ENCODE measurements at regions not wholly inside any gene's neighbourhood (a gene's known extent, or its start where the extent isn't known, plus 50 kb on each side); places are given as distances from the start of the nearest gene placed in this dataset.

DNA sequence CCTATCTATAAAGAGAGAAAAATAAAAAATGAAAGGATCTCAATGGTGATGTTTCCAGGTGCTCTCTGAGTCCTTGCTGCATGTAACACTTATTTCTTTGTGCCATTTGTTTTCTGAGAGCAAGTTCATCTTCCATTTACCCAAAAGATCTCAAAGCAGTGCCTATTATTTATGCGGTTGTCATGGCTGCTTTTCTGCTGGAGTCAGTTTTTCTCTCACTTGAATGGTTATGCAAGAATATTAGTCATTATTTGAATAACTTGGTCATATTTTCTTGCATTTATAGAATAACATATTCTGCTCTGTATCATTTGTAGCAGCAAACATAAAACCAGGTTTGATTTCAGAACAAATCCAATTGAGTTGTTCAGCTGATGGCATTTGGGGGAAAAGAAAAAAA is 141.8 kb upstream of the G2E3 start:
- Histone ChIP-seq H3K27me3 (ENCODE audit: control insufficient read depth in 1 of 2, insufficient read depth in 2 of 2, low read length in 1 of 2) (no peaks in the 10 kb centered on the region), H3K4me1 (ENCODE audit: control insufficient read depth in 1 of 2, insufficient read depth in 2 of 2, low read length in 2 of 2) (no peaks in the 10 kb centered on the region), H3K9me3 (ENCODE audit: control insufficient read depth, low read length) (no peaks in the 10 kb centered on the region), H3K4me3 (ENCODE audit: low read length in 2 of 2) (no peak overlapping the region), H3K36me3 (ENCODE audit: control insufficient read depth in 1 of 2, insufficient read depth in 2 of 2, low read length in 1 of 2) (no peaks in the 10 kb centered on the region), H3K27ac (ENCODE audit: low read depth in 1 of 2, low read length in 2 of 2) (no peak overlapping the region)
- intact Hi-C loops (cut with DNase I): no loop called here
- WGBS, 2 donors: 91 to 93% methylated on average over 1 of the region's 1 CpG
- DNase-seq (no peak), ATAC-seq (ENCODE audit: low FRiP score) (no peak)

DNA sequence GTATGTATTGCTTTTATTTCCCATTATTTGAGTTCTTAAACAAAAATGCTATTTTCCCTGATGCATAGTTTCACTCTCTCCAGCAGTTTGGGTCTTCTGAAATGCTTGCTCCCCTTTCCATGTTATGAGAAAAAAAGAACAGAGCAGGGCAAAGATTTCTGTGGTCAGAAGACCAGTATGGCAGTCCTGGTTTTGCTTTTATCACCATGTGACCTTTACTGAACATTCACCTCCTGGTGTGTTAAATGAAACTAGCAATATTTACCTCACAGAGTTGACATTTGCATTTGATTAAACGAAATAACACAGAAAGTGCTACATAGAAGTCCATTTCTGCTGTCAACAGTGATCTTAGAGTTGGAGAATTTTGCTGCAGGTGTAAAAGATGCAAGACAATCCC is 141.0 kb upstream of the G2E3 start:
- WGBS, 2 donors: 62 to 67% methylated on average over 1 of the region's 1 CpG
- H3K4me1 ChIP-seq (ENCODE audit: control insufficient read depth in 1 of 2, insufficient read depth in 2 of 2, low read length in 2 of 2): no peaks in the 10 kb centered on the region
- no peaks in the 10 kb centered on the region for H3K27me3 ChIP-seq (ENCODE audit: control insufficient read depth in 1 of 2, insufficient read depth in 2 of 2, low read length in 1 of 2)
- no peaks in the 10 kb centered on the region for H3K36me3 ChIP-seq (ENCODE audit: control insufficient read depth in 1 of 2, insufficient read depth in 2 of 2, low read length in 1 of 2)
- no peak overlapping the region for H3K27ac ChIP-seq (ENCODE audit: low read depth in 1 of 2, low read length in 2 of 2)
- H3K4me3 ChIP-seq (ENCODE audit: low read length in 2 of 2): no peak overlapping the region
- DNase-seq (no peak), ATAC-seq (ENCODE audit: low FRiP score) (no peak)
- intact Hi-C loops (cut with DNase I): no loop called here
- H3K9me3 ChIP-seq (ENCODE audit: control insufficient read depth, low read length): no peaks in the 10 kb centered on the region

DNA sequence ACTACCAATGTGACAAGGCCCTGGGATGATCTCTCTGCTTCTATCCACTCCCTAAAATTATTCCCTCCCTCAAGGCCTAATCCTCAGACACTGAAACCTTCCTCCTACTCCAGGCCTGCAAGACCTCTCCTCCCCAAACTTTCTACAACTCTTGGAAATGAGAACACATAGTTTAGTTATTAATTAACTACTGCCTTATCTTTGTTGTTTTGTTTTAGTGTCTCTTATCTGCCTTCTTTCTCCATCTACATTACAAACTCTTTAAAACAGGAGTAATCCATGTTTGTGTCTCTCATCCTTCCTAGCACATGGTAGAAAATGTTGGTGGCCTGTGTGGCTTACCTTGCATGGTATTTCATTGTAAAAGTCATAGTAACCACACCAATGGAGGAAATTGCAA is 139.9 kb upstream of the G2E3 start:
- H3K4me1 ChIP-seq (ENCODE audit: control insufficient read depth in 1 of 2, insufficient read depth in 2 of 2, low read length in 2 of 2): no peaks in the 10 kb centered on the region
- H3K36me3 ChIP-seq (ENCODE audit: control insufficient read depth in 1 of 2, insufficient read depth in 2 of 2, low read length in 1 of 2): no peaks in the 10 kb centered on the region
- no peaks in the 10 kb centered on the region for H3K9me3 ChIP-seq (ENCODE audit: control insufficient read depth, low read length)
- intact Hi-C loops (cut with DNase I): no loop called here
- no peak for ATAC-seq (ENCODE audit: low FRiP score)
- no peak for DNase-seq
- no peak overlapping the region for H3K4me3 ChIP-seq (ENCODE audit: low read length in 2 of 2)
- H3K27me3 ChIP-seq (ENCODE audit: control insufficient read depth in 1 of 2, insufficient read depth in 2 of 2, low read length in 1 of 2): no peaks in the 10 kb centered on the region
- H3K27ac ChIP-seq (ENCODE audit: low read depth in 1 of 2, low read length in 2 of 2): no peak overlapping the region

DNA sequence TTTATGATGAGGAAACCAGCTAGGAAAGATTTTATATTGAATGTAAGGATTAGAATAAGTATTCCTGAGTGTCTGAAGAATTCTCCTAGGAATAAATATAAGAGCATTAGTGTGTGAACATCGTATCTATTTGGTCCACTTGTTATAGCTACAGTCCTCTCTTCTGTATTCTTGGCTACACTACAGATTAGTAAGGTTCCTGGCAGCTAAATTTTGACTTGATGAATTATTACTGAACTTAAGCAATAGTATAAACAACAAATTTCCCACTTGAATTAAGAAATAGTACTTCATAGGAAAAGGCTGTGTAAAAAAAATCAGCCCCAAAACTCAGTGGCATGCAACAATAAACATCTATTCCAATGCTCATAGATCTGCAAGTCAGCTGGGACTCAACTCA is 138.4 kb upstream of the G2E3 start:
- Histone ChIP-seq H3K4me1 (ENCODE audit: control insufficient read depth in 1 of 2, insufficient read depth in 2 of 2, low read length in 2 of 2) (no peaks in the 10 kb centered on the region), H3K27me3 (ENCODE audit: control insufficient read depth in 1 of 2, insufficient read depth in 2 of 2, low read length in 1 of 2) (no peaks in the 10 kb centered on the region), H3K9me3 (ENCODE audit: control insufficient read depth, low read length) (no peaks in the 10 kb centered on the region), H3K4me3 (ENCODE audit: low read length in 2 of 2) (no peak overlapping the region), H3K27ac (ENCODE audit: low read depth in 1 of 2, low read length in 2 of 2) (no peak overlapping the region), H3K36me3 (ENCODE audit: control insufficient read depth in 1 of 2, insufficient read depth in 2 of 2, low read length in 1 of 2) (no peaks in the 10 kb centered on the region)
- WGBS, 2 donors: 0 to 3% methylated on average over 1 of the region's 1 CpG
- intact Hi-C loops (cut with DNase I): no loop called here
- ATAC-seq (ENCODE audit: low FRiP score) (no peak), DNase-seq (no peak)

DNA sequence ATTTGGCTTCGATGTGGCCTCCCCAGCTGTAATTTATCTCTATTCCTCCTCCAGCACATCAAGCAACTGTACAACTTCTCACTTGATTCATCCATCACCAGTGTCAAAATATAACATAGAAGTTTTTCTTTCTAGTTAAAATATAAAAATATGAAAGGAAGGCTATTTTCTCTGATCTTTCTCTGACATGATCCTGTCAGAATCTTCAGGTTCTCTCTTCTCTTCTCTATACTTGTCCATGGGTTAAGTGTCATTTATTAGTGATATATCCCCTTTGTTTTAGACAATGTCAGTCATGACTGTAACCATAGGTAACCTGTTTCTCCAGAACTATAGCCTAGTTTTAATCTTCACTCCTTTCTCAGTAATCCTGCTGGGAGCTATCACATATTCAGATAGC is 132.5 kb upstream of the G2E3 start:
- WGBS, 2 donors: 58 to 72% methylated on average over 1 of the region's 1 CpG
- ATAC-seq (ENCODE audit: low FRiP score): no peak
- no peak overlapping the region for H3K27ac ChIP-seq (ENCODE audit: low read depth in 1 of 2, low read length in 2 of 2)

DNA sequence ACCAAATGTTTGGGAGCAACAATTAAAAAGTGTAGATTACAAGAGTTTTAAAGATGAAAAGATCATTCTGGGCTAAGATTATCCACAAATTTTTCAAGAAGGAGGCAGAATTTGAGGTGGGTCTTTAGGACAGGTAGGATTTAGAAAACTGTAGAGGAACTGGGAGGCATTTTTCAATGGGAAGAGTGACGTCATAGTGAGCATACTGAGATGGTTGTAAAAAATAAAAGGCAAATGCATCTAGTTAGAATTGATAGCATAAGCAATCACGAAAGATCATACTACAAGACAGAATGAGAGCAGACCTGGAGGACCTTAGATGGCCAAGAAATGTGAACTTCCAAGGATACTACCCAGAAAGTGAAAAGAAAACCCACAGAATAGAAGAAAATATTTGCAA is 131.6 kb upstream of the G2E3 start:
- intact Hi-C loops (cut with DNase I): no loop called here
- Histone ChIP-seq H3K4me1 (ENCODE audit: control insufficient read depth in 1 of 2, insufficient read depth in 2 of 2, low read length in 2 of 2) (no peaks in the 10 kb centered on the region), H3K4me3 (ENCODE audit: low read length in 2 of 2) (no peak overlapping the region), H3K27ac (ENCODE audit: low read depth in 1 of 2, low read length in 2 of 2) (no peak overlapping the region), H3K36me3 (ENCODE audit: control insufficient read depth in 1 of 2, insufficient read depth in 2 of 2, low read length in 1 of 2) (no peaks in the 10 kb centered on the region), H3K9me3 (ENCODE audit: control insufficient read depth, low read length) (no peaks in the 10 kb centered on the region), H3K27me3 (ENCODE audit: control insufficient read depth in 1 of 2, insufficient read depth in 2 of 2, low read length in 1 of 2) (peaks cover 0 to 2% of the 10 kb centered on the region in 2 donors)
- no peak for ATAC-seq (ENCODE audit: low FRiP score)
- no peak for DNase-seq
- 70% methylated on average over 2 of the region's 2 CpGs for WGBS, 2 donors

More for the DNA sequence above, 132.5 kb upstream of the G2E3 start:
- no peaks in the 10 kb centered on the region for H3K9me3 ChIP-seq (ENCODE audit: control insufficient read depth, low read length)
- no peaks in the 10 kb centered on the region for H3K36me3 ChIP-seq (ENCODE audit: control insufficient read depth in 1 of 2, insufficient read depth in 2 of 2, low read length in 1 of 2)
- no peak for DNase-seq
- intact Hi-C loops (cut with DNase I): no loop called here
- H3K4me3 ChIP-seq (ENCODE audit: low read length in 2 of 2): no peak overlapping the region
- H3K4me1 ChIP-seq (ENCODE audit: control insufficient read depth in 1 of 2, insufficient read depth in 2 of 2, low read length in 2 of 2): no peaks in the 10 kb centered on the region
- peaks cover 0 to 2% of the 10 kb centered on the region in 2 donors for H3K27me3 ChIP-seq (ENCODE audit: control insufficient read depth in 1 of 2, insufficient read depth in 2 of 2, low read length in 1 of 2)

DNA sequence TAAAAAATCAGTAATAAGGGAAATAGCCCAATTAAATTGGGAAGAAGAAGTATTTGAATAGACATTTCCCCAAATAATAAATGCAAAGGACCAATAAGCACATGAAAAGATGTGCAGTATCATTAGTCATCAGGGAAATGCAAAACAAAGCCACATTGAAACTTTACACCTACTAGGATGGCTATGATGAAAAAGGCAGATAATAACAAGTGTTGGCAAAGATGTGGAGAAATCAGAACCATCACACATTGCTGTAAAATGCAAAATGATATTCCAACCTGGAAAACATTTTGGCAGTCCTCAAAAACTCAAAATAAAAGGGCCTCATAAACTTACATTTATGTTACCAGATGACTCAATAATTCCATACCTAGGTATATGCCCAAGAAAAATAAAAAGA is 131.1 kb upstream of the G2E3 start:
- peaks cover 0 to 2% of the 10 kb centered on the region in 2 donors for H3K27me3 ChIP-seq (ENCODE audit: control insufficient read depth in 1 of 2, insufficient read depth in 2 of 2, low read length in 1 of 2)
- H3K4me3 ChIP-seq (ENCODE audit: low read length in 2 of 2): no peak overlapping the region
- H3K36me3 ChIP-seq (ENCODE audit: control insufficient read depth in 1 of 2, insufficient read depth in 2 of 2, low read length in 1 of 2): no peaks in the 10 kb centered on the region
- no peaks in the 10 kb centered on the region for H3K4me1 ChIP-seq (ENCODE audit: control insufficient read depth in 1 of 2, insufficient read depth in 2 of 2, low read length in 2 of 2)
- intact Hi-C loops (cut with DNase I): no loop called here
- ATAC-seq (ENCODE audit: low FRiP score): no peak
- DNase-seq: no peak
- H3K9me3 ChIP-seq (ENCODE audit: control insufficient read depth, low read length): no peaks in the 10 kb centered on the region
- no peak overlapping the region for H3K27ac ChIP-seq (ENCODE audit: low read depth in 1 of 2, low read length in 2 of 2)

DNA sequence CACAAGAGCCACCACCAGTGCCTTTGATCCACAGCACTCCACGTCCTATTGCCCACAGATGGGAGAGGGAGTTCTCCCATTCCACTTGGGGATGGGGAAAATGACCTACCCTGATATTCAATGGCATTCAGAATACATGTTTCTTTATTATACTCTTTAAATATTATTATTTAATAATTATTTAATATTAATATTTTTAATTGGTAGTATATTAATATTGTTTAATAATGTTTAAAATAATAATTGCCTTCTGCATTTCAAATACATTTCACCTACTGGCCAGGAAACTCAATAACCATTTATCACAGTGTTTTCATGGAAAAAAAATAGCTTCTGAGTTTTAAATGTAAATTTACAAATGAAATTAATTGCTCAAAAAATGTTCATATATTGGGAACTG is 127.4 kb upstream of the G2E3 start:
- Histone ChIP-seq H3K27ac (ENCODE audit: low read depth in 1 of 2, low read length in 2 of 2) (no peak overlapping the region), H3K4me1 (ENCODE audit: control insufficient read depth in 1 of 2, insufficient read depth in 2 of 2, low read length in 2 of 2) (no peaks in the 10 kb centered on the region), H3K4me3 (ENCODE audit: low read length in 2 of 2) (no peak overlapping the region), H3K36me3 (ENCODE audit: control insufficient read depth in 1 of 2, insufficient read depth in 2 of 2, low read length in 1 of 2) (no peaks in the 10 kb centered on the region), H3K27me3 (ENCODE audit: control insufficient read depth in 1 of 2, insufficient read depth in 2 of 2, low read length in 1 of 2) (no peaks in the 10 kb centered on the region), H3K9me3 (ENCODE audit: control insufficient read depth, low read length) (no peaks in the 10 kb centered on the region)
- no peak for DNase-seq
- 48 to 62% methylated on average over 1 of the region's 1 CpG for WGBS, 2 donors
- intact Hi-C loops (cut with DNase I): no loop called here
- ATAC-seq (ENCODE audit: low FRiP score): no peak

DNA sequence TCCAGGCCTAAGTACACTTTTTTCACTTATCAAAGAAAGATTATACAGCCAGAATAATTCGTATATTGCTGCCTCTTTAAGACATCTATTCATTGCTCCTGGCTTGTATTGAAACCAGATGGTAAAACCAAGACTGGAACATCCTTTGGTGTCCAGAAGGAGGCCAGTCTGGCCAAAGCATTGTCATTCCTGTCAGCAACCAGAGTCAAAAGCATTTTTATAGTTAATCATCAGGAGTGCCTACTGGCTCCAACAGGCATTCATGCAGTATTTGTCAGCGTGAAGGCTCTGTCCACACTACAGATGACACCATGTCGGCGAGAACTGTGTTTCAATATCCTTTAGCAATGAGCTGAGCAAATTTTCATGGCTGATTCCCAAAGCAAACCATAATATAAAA is 118.0 kb upstream of the G2E3 start:
- peaks cover 0 to 2% of the 10 kb centered on the region in 2 donors for H3K27me3 ChIP-seq (ENCODE audit: control insufficient read depth in 1 of 2, insufficient read depth in 2 of 2, low read length in 1 of 2)
- intact Hi-C loops (cut with DNase I): loop anchor here in 1 of 2 donors (5.0 kb wide), 1 partner anchor 64 kb away; no protein-coding TSS in a partner anchor
- DNase-seq (no peak), ATAC-seq (ENCODE audit: low FRiP score) (no peak)
- H3K9me3 ChIP-seq (ENCODE audit: control insufficient read depth, low read length): no peaks in the 10 kb centered on the region
- no peaks in the 10 kb centered on the region for H3K4me1 ChIP-seq (ENCODE audit: control insufficient read depth in 1 of 2, insufficient read depth in 2 of 2, low read length in 2 of 2)
- H3K36me3 ChIP-seq (ENCODE audit: control insufficient read depth in 1 of 2, insufficient read depth in 2 of 2, low read length in 1 of 2): no peaks in the 10 kb centered on the region
- no peak overlapping the region for H3K27ac ChIP-seq (ENCODE audit: low read depth in 1 of 2, low read length in 2 of 2)
- H3K4me3 ChIP-seq (ENCODE audit: low read length in 2 of 2): no peak overlapping the region
- WGBS, 2 donors: 76 to 82% methylated on average over 4 of the region's 4 CpGs

Measured in aorta (tissue), 5 donors.